Right ventricle myocardium inferior (tissue), 1 donor: ENCODE measurements at regions not wholly inside any gene's neighbourhood (a gene's known extent, or its start where the extent isn't known, plus 50 kb on each side); places are given as distances from the start of the nearest gene placed in this dataset.

Source experiments
- ATAC-seq: fragments of 200-7000 bp; cut with Tn5 transposase; one replicate; pipeline ENCODE4 v1.9.1; 2020; ENCODE audit warnings: mild to moderate bottlenecking, moderate library complexity
- DNase-seq: peaks from one replicate; pipeline ENCODE4 v3.0.0; 2021; ENCODE audit errors: missing footprints
- intact Hi-C: fragments of 100-400 bp; cut with DNase I; formaldehyde crosslinking; loops from one replicate; pipeline ENCODE4 v1.11.0; 2022
- donor health status: DM: no; HTN: yes; CAD: no; lungs with severe emphysema.

DNA sequence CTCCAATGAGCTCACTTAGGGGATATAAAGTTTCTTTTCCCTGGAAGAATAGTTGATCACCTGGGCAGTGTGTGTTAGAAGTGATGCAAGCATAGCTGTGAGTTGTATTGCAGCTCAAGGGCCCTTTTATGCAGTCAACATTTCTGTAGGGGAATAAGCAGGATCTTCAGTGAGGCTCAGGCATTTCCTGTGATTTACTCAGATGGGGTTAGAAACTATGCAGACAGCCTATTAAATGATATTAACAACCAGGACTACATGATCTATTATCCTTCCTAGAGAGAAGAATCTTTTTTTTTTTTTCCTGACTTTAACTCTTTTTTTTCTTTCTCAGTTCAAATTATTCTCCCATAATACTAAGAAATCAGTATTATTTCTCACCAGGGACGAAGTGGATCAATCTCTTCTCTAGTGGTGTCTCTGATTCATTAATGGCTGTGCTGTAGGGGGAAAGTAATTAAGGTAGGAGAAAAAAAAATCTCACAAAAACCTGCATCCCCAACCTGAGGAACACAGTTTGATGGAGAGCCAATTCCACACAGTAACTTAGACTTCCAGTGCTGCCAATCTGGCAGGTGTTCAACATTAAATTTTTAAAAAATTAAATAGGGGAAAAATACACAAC, 126.4 kb upstream of the SLC10A2 start:
- intact Hi-C loops = loop anchor here (5.0 kb wide), 1 partner anchor 160 kb away; no protein-coding TSS in a partner anchor
- no peak for DNase-seq
- no peak for ATAC-seq

DNA sequence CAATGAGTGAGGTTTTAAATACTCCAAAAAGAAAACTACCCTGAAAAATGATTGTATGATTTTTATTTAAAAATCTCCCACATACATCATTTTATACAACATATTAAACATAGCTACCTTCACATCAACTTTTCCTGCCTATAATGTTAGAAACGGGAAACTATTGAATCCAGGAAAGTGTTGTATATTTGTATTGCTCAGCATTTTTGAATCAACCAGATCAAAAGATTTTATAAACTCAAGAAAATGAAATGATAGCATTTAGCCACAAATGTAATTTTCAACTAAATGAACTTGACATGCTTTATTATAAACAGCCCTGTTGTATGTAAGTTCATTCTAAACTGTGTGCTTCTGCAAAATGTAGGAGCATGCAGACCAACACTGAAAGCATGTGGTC, 124.6 kb upstream of the SLC10A2 start:
- DNase-seq = no peak

DNA sequence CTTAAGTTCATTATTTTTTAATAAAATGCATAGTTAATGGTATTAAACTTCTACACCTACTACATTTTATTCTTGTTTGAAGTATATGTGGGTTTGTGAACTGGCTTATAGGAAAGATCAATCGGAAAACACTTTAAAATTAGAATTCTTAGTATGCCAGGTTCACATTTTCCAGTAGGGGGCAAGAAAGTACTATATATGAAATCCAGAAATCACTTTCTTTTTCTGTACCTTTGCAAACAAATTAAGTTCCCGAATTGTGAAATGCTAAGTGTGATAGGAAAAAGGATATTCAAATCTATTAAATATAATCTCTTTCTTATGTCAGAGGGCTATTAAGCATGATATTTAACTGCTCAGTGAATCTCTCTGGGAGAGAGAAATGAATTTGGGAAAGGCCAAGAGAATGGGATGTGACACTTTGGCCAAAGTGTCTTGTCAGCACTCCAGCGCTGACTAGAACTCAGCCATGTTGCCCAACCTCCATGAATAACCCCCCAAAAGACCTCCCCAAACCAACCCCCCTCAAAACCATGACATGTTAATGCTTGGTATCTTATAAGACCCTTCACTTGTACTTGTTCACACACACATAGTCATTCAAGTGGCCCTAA, 122.6 kb upstream of the SLC10A2 start:
- DNase-seq = no peak
- ATAC-seq = no peak
- intact Hi-C loops = loop anchor here (5.0 kb wide), 1 partner anchor 598 kb away; no protein-coding TSS in a partner anchor

More for the DNA sequence above, 124.6 kb upstream of the SLC10A2 start:
- intact Hi-C loops = loop anchor here (5.0 kb wide), 1 partner anchor 161 kb away; no protein-coding TSS in a partner anchor
- ATAC-seq = no peak

GRCh38 chr13:103187721-103188156, 121.5 kb upstream of the SLC10A2 start:
- no peak for ATAC-seq
- intact Hi-C loops = loop anchor here (5.0 kb wide), 1 partner anchor 600 kb away; no protein-coding TSS in a partner anchor
- no peak for DNase-seq

GRCh38 chr13:103184413-103184812, 118.2 kb upstream of the SLC10A2 start:
- intact Hi-C loops = no loop called here
- DNase-seq = no peak
- ATAC-seq = no peak

DNA sequence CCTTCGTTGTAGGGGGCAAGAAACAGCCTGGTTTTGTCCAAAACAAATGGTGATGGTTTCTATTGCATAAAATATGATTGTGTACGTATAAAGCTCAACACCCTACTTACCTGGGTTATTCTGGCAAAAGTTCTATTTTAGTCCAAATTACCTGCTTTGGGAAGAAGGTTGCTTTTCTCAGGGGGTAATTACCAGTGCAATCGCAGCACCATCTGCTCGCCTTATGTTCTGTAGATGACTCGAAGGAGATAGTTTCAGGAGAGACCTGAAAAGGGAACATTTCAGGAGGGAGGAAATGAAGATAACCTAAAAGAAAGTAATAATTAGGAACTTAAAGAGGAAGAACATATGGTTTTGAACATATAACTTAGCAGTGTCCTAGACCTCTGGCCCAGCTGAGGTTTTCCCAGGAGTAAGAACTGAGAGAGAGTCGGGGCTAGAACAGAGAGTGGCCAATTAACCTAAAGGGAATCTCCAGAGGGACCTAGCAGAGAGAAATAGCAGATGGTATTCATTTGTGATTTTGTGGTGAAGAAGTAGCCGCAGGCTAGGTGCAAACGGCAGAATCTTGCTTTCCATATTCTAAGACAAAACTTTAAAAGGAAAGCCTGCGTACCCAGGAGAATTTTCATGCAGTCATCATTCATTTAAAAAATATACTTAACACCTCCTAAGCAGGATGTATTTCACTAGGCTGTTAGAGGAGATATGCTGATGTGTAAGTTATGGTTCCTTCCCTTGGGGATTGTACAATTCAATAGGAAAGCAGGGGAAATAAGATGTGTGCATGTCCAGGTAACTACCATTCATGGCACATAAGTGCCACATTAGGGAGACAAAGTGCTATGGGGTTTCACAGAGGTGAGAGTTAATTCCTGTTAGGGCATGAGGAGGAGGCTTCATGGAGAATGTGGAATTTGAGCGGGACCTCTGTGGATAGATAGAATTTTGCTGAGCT, 113.0 kb upstream of the SLC10A2 start:
- DNase-seq (no peak), ATAC-seq (no peak)
- intact Hi-C loops = no loop called here

DNA sequence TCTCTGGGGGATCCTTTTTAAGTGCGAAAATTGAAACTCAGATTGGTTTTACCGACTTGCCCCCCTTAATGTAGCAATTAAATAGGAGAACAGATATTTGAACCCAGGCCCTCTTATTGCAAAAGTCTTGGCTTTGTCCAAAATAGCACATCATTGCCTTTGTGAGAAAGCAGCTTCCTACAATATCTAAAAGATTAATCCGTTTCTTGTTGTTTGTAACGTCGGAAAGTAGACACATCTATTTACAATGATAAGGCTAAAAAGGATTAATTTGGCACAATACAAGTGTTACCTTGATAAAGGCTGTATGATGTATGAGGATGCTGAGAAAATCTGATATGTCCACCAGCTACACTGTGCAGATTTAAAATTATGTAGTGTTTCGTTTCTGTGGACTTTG, 108.7 kb upstream of the SLC10A2 start:
- ATAC-seq = no peak
- intact Hi-C loops = no loop called here
- DNase-seq = no peak

- intact Hi-C loops = no loop called here
- no peak for DNase-seq
- no peak for ATAC-seq
These were observed 102.8 kb upstream of the SLC10A2 start for GRCh38 chr13:103168901-103169508.

GRCh38 chr13:103164251-103164650, 98.0 kb upstream of the SLC10A2 start:
- intact Hi-C loops = no loop called here
- ATAC-seq (no peak), DNase-seq (no peak)

- DNase-seq = no peak
- intact Hi-C loops = no loop called here
- no peak for ATAC-seq
These were observed 95.3 kb upstream of the SLC10A2 start for GRCh38 chr13:103161476-103161875.

GRCh38 chr13:103157434-103158145, 91.4 kb upstream of the SLC10A2 start:
- ATAC-seq (no peak), DNase-seq (no peak)
- intact Hi-C loops = no loop called here

- no peak for ATAC-seq
- intact Hi-C loops = no loop called here
- no peak for DNase-seq
These were observed 90.8 kb upstream of the SLC10A2 start for GRCh38 chr13:103157016-103157415.

- DNase-seq (no peak), ATAC-seq (no peak)
- intact Hi-C loops = no loop called here
These were observed 90.3 kb upstream of the SLC10A2 start for GRCh38 chr13:103156346-103156998.

- intact Hi-C loops = no loop called here
- DNase-seq = no peak
- ATAC-seq = no peak
These were observed 87.2 kb upstream of the SLC10A2 start for GRCh38 chr13:103153466-103153865.

GRCh38 chr13:103147961-103148360, 81.7 kb upstream of the SLC10A2 start:
- no peak for ATAC-seq
- intact Hi-C loops = no loop called here
- DNase-seq = no peak

GRCh38 chr13:103145442-103145841, 79.2 kb upstream of the SLC10A2 start:
- intact Hi-C loops = no loop called here
- DNase-seq (no peak), ATAC-seq (no peak)

DNA sequence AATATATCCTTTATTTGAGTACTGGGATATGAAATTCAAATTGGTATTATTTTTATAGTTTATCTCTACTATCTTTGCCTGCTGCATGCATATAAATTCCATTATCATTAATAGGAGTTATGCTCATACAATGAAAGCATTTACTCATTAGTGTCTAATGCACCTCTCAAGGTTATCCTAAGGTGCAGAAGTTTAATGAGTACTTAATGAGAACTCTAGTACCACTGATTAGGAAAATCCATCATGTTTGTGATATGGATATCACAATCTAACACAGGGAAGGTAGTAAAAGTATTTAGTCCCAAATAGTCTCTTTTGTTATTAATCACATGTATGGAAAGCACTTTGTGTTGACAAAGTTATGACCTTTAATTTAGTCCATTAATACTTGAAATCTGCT, 77.2 kb upstream of the SLC10A2 start:
- intact Hi-C loops = loop anchor here (5.0 kb wide), 1 partner anchor 226 kb away; no protein-coding TSS in a partner anchor
- DNase-seq (no peak), ATAC-seq (no peak)

- DNase-seq (no peak), ATAC-seq (no peak)
- intact Hi-C loops = loop anchor here (5.0 kb wide), 1 partner anchor 225 kb away; no protein-coding TSS in a partner anchor
These were observed 75.9 kb upstream of the SLC10A2 start for GRCh38 chr13:103142151-103142550.
